H9 (cell line): ENCODE measurements at regions not wholly inside any gene's neighbourhood (a gene's known extent, or its start where the extent isn't known, plus 50 kb on each side); places are given as distances from the start of the nearest gene placed in this dataset.
A peak's percentile ranks its signal among the peaks of the same experiment; 100 is the strongest.

ENCODE experiments used
- DNase-seq: peaks from one replicate; pipeline ENCODE4 v3.0.0-alpha.2; 2017
- H2AFZ ChIP-seq: one replicate; pipeline ENCODE4 v1.6.1; 2013; ENCODE audit warnings: mild to moderate bottlenecking, low read length, control low read depth, moderate library complexity
- H2AK5ac ChIP-seq: 2 replicates; pipeline ENCODE4 v1.6.1; 2013; ENCODE audit warnings: low read length, control low read depth, mixed read lengths; ENCODE audit not compliant: insufficient read length
- H2BK120ac ChIP-seq: one replicate; pipeline ENCODE4 v1.6.1; 2013; ENCODE audit warnings: low read depth, mild to moderate bottlenecking, low read length, control low read depth, inconsistent platforms; ENCODE audit not compliant: poor library complexity, severe bottlenecking
- H2BK12ac ChIP-seq: 2 replicates; pipeline ENCODE4 v1.6.1; 2013; ENCODE audit warnings: low read length, control low read depth, mixed read lengths, low read depth; ENCODE audit not compliant: insufficient read length
- H2BK15ac ChIP-seq: 2 replicates; pipeline ENCODE4 v1.6.1; 2013; ENCODE audit warnings: low read depth, low read length, control low read depth
- H2BK20ac ChIP-seq: one replicate; pipeline ENCODE4 v1.6.1; 2013; ENCODE audit warnings: low read depth, mild to moderate bottlenecking, low read length, control low read depth, inconsistent platforms; ENCODE audit not compliant: poor library complexity, severe bottlenecking
- H2BK5ac ChIP-seq: 2 replicates; pipeline ENCODE4 v1.6.1; 2013; ENCODE audit warnings: low read length, control low read depth, mixed read lengths; ENCODE audit not compliant: insufficient read length
- H3K14ac ChIP-seq: 2 replicates; pipeline ENCODE4 v1.6.1; 2013; ENCODE audit warnings: low read length, control low read depth; ENCODE audit not compliant: insufficient read depth
- H3K18ac ChIP-seq: 2 replicates; pipeline ENCODE4 v1.6.1; 2013; ENCODE audit warnings: low read depth, mild to moderate bottlenecking, mixed read lengths, low read length, control low read depth; ENCODE audit not compliant: insufficient read length
- H3K23ac ChIP-seq: 2 replicates; pipeline ENCODE4 v1.6.1; 2013; ENCODE audit warnings: low read length, control low read depth, mixed read lengths, low read depth; ENCODE audit not compliant: insufficient read length
- H3K23me2 ChIP-seq: 2 replicates; pipeline ENCODE4 v1.6.1; 2013; ENCODE audit warnings: low read depth, mild to moderate bottlenecking, mixed read lengths, low read length, control low read depth; ENCODE audit not compliant: insufficient read length, poor library complexity, severe bottlenecking
- H3K27ac ChIP-seq: 2 replicates; pipeline ENCODE4 v1.5.1; 2013; ENCODE audit warnings: low read length, control low read depth, mixed read lengths, low read depth; ENCODE audit not compliant: insufficient read length
- H3K27me3 ChIP-seq: 2 replicates; pipeline ENCODE4 v1.6.1; 2013; ENCODE audit warnings: low read length, control low read depth, inconsistent platforms; ENCODE audit not compliant: insufficient read depth
- H3K4ac ChIP-seq: 2 replicates; pipeline ENCODE4 v1.6.1; 2013; ENCODE audit warnings: low read depth, mild to moderate bottlenecking, control low read depth, inconsistent platforms, low read length, moderate library complexity
- H3K4me1 ChIP-seq: 2 replicates; pipeline ENCODE4 v1.6.1; 2013; ENCODE audit warnings: low read length, control low read depth, inconsistent platforms; ENCODE audit not compliant: insufficient read depth
- H3K4me2 ChIP-seq: 2 replicates; pipeline ENCODE4 v1.6.1; 2013; ENCODE audit warnings: low read length, control low read depth, mixed read lengths; ENCODE audit not compliant: insufficient read length, insufficient read depth
- H3K56ac ChIP-seq: 2 replicates; pipeline ENCODE4 v1.6.1; 2013; ENCODE audit warnings: low read depth, mild to moderate bottlenecking, mixed read lengths, low read length, control low read depth; ENCODE audit not compliant: insufficient read length
- H3K79me1 ChIP-seq: 2 replicates; pipeline ENCODE4 v1.6.1; 2013; ENCODE audit warnings: low read depth, mild to moderate bottlenecking, moderate library complexity, low read length, control low read depth, inconsistent platforms; ENCODE audit not compliant: insufficient read depth, poor library complexity, severe bottlenecking
- H3K79me2 ChIP-seq: 2 replicates; pipeline ENCODE4 v1.6.1; 2013; ENCODE audit warnings: low read length, control low read depth, inconsistent platforms; ENCODE audit not compliant: insufficient read depth
- H3K9ac ChIP-seq: 2 replicates; pipeline ENCODE4 v1.6.1; 2013; ENCODE audit warnings: low read length, control low read depth, mixed read lengths; ENCODE audit not compliant: insufficient read length; ENCODE audit errors: extremely low read depth
- H3K9me3 ChIP-seq: one replicate; pipeline ENCODE4 v1.6.1; 2013; ENCODE audit warnings: low read depth, low read length, inconsistent platforms; ENCODE audit not compliant: control insufficient read depth
- H3T11ph ChIP-seq: one replicate; pipeline ENCODE4 v1.6.1; 2013; ENCODE audit warnings: mild to moderate bottlenecking, low read length, control low read depth, inconsistent platforms
- H4K20me1 ChIP-seq: one replicate; pipeline ENCODE4 v1.6.1; 2013; ENCODE audit not compliant: control insufficient read depth, insufficient read length, insufficient read depth
- H4K5ac ChIP-seq: 2 replicates; pipeline ENCODE4 v1.6.1; 2013; ENCODE audit warnings: low read depth, mild to moderate bottlenecking, mixed read lengths, low read length, control low read depth; ENCODE audit not compliant: insufficient read length
- H4K8ac ChIP-seq: replicated peaks from 2 replicates; pipeline ENCODE4 v1.6.1; 2013; ENCODE audit warnings: low read length, control low read depth, mixed read lengths, low read depth; ENCODE audit not compliant: insufficient read length
- H4K91ac ChIP-seq: 2 replicates; pipeline ENCODE4 v1.6.1; 2013; ENCODE audit warnings: low read depth, mild to moderate bottlenecking, moderate library complexity, mixed read lengths, low read length, control low read depth; ENCODE audit not compliant: insufficient read length
- H3K27ac Mint-ChIP-seq, 3 experiments: 2 replicates in 2 of 3; 3 replicates in 1 of 3; pipeline ENCODE4 v1.8.0; 2020 to 2021; ENCODE audit warnings: mixed read lengths in 3 of 3, mild to moderate bottlenecking in 1 of 3, moderate library complexity in 1 of 3
- H3K27me3 Mint-ChIP-seq: 2 replicates; pipeline ENCODE4 v1.8.0; 2021; ENCODE audit warnings: low read depth, mild to moderate bottlenecking, moderate library complexity, mixed read lengths
- H3K36me3 Mint-ChIP-seq, 3 experiments: 2 replicates in 2 of 3; 3 replicates in 1 of 3; pipeline ENCODE4 v1.8.0; 2020 to 2021; ENCODE audit warnings: low read depth in 3 of 3, mixed read lengths in 3 of 3; ENCODE audit not compliant: insufficient read depth in 1 of 3
- H3K4me1 Mint-ChIP-seq, 2 experiments: 2 replicates each; pipeline ENCODE4 v1.8.0; 2020; ENCODE audit warnings: mixed read lengths in 2 of 2
- H3K4me3 Mint-ChIP-seq, 2 experiments: 2 replicates in 1 of 2; 3 replicates in 1 of 2; pipeline ENCODE4 v1.8.0; 2020 to 2021; ENCODE audit warnings: mild to moderate bottlenecking in 2 of 2, mixed read lengths in 2 of 2, moderate library complexity in 1 of 2
- H3K9me3 Mint-ChIP-seq, 2 experiments: 2 replicates in 1 of 2; 3 replicates in 1 of 2; pipeline ENCODE4 v1.8.0; 2020; ENCODE audit warnings: mild to moderate bottlenecking in 2 of 2, mixed read lengths in 2 of 2, moderate library complexity in 1 of 2
- WGBS: extraction: QIAGEN DNeasy Blood & Tissue Kit; methylation state at CpG from one replicate; pipeline ENCODE4 v1.1.7; 2013; ENCODE audit warnings: missing lambda C conversion rate, low lambda C conversion rate, mixed read lengths; ENCODE audit not compliant: insufficient read length; ENCODE audit errors: extremely low coverage; 5-methylcytosine and 5-hydroxymethylcytosine counted together
- TF ChIP-seq, protein P1 (sequence below): fragments of 200-600 bp; sonication (generic); conservative IDR thresholded peaks from 3 replicates; pipeline ENCODE4 v1.8.0; 2021; ENCODE audit warnings: antibody characterized with exemption, mild to moderate bottlenecking

DNA sequence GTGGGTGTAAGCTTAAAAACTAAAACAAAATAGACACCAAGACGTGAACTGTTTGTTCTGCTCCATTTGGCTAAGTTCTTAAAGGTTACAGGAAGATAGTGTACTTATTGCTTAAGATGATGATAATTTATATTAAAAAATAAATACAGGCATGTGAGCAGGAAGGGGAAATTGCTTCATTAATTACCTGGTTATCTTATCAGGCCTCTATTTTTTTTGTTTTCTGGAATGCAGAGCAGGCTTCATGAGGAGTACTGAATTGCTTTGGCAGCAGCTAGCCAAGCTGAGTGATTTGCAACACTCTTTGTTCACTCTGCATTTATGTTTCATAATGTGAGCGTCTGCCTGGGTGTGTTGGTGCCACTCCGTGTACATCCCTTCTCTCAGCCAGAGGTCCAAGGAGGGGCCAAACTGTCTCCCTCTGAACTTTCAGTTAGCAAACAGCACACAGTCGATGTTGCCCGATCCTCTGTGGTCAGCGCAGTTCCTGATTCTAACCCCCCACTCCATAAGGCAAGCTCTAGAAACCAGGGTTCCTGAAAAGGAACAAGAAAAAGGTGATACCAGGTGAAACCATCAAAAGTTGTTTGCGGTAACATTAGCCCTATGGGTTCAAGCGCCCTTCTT is 348.2 kb downstream of the SPRY1 start:
- H3T11ph ChIP-seq = no peak overlapping the region
- no peak overlapping the region for H3K23ac ChIP-seq
- no peak overlapping the region for H2BK15ac ChIP-seq
- H3K79me1 ChIP-seq = no peaks in the 10 kb centered on the region
- TF ChIP-seq, protein P1, sequence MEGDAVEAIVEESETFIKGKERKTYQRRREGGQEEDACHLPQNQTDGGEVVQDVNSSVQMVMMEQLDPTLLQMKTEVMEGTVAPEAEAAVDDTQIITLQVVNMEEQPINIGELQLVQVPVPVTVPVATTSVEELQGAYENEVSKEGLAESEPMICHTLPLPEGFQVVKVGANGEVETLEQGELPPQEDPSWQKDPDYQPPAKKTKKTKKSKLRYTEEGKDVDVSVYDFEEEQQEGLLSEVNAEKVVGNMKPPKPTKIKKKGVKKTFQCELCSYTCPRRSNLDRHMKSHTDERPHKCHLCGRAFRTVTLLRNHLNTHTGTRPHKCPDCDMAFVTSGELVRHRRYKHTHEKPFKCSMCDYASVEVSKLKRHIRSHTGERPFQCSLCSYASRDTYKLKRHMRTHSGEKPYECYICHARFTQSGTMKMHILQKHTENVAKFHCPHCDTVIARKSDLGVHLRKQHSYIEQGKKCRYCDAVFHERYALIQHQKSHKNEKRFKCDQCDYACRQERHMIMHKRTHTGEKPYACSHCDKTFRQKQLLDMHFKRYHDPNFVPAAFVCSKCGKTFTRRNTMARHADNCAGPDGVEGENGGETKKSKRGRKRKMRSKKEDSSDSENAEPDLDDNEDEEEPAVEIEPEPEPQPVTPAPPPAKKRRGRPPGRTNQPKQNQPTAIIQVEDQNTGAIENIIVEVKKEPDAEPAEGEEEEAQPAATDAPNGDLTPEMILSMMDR = no peak
- H3K9me3 ChIP-seq = no peaks in the 10 kb centered on the region
- no peak overlapping the region for H4K5ac ChIP-seq
- no peak overlapping the region for H3K9ac ChIP-seq
- no peak overlapping the region for H2BK5ac ChIP-seq
- H2AK5ac ChIP-seq = no peak overlapping the region
- H4K91ac ChIP-seq = no peak overlapping the region
- Mint-ChIP-seq H3K4me1 (peaks cover 26 to 27% of the 10 kb centered on the region in 2 experiments), H3K4me3 (no peak overlapping the region), H3K36me3 (peaks cover 0 to 2% (median 0%) of the 10 kb centered on the region in 3 experiments; a peak in 2 of 7 replicates), H3K27me3 (no peaks in the 10 kb centered on the region), H3K27ac (peak overlapping the region in 2 of 3 experiments; percentile 23 to 88; a peak in 4 of 7 replicates), H3K9me3 (peaks cover 0 to 3% of the 10 kb centered on the region in 2 experiments; a peak in 2 of 5 replicates)
- H3K4ac ChIP-seq = no peak overlapping the region
- H3K14ac ChIP-seq = no peak overlapping the region
- no peak overlapping the region for H2AFZ ChIP-seq
- no peaks in the 10 kb centered on the region for H3K27me3 ChIP-seq
- H2BK20ac ChIP-seq = no peak overlapping the region
- no peaks in the 10 kb centered on the region for H3K4me1 ChIP-seq
- no peak overlapping the region for H4K8ac ChIP-seq
- H2BK12ac ChIP-seq = no peak overlapping the region
- H3K27ac ChIP-seq = no peak overlapping the region
- H3K79me2 ChIP-seq = no peaks in the 10 kb centered on the region
- H4K20me1 ChIP-seq = no peaks in the 10 kb centered on the region
- no peaks in the 10 kb centered on the region for H3K23me2 ChIP-seq
- no peak overlapping the region for H3K4me2 ChIP-seq
- H3K56ac ChIP-seq = no peak overlapping the region
- DNase-seq = no peak
- H2BK120ac ChIP-seq = no peak overlapping the region
- no peak overlapping the region for H3K18ac ChIP-seq
- no CpG with 5 or more reads among the region's 8 CpGs for WGBS
